Vagina (tissue), 2 donors: ENCODE measurements at regions not wholly inside any gene's neighbourhood (a gene's known extent, or its start where the extent isn't known, plus 50 kb on each side); places are given as distances from the start of the nearest gene placed in this dataset.
"Not testable (repeated sequence)": the region's sequence is repeated elsewhere in the genome, so short reads cannot be mapped to it uniquely, and the experiment has no call there.

ENCODE experiments used
- DNase-seq, 2 donors: peaks; one replicate each; pipeline ENCODE4 v3.0.0-alpha.2; 2017; ENCODE audit errors: extremely low spot score in 2 of 2
- H3K27ac ChIP-seq: fragments of 200-600 bp; sonication (generic); one replicate; pipeline ENCODE4 v1.5.1; 2019
- H3K27me3 ChIP-seq: fragments of 200-600 bp; sonication (generic); one replicate; pipeline ENCODE4 v1.5.1; 2019
- H3K36me3 ChIP-seq, 2 donors: fragments of 200-600 bp; sonication (generic); one replicate each; pipeline ENCODE4 v1.5.1; 2017 to 2019
- H3K4me1 ChIP-seq: fragments of 200-600 bp; sonication (generic); one replicate; pipeline ENCODE4 v1.5.1; 2019
- H3K4me3 ChIP-seq, 2 donors: fragments of 200-600 bp; sonication (generic); 1 replicate in 1 of 2; 2 replicates in 1 of 2; pipeline ENCODE4 v1.5.1; 2016 to 2019
- H3K9me3 ChIP-seq: fragments of 200-600 bp; sonication (generic); one replicate; pipeline ENCODE4 v1.5.1; 2019
- CTCF ChIP-seq, 3 experiments: fragments of 450-650 bp in 2 of 3; fragments of 200-600 bp in 1 of 3; sonication (generic) in 1 of 3; IDR thresholded peaks; one replicate each; pipeline ENCODE4 v1.5.1; 2017 to 2019; ENCODE audit warnings: antibody characterized with exemption in 3 of 3, mild to moderate bottlenecking in 2 of 3, moderate library complexity in 2 of 3
- POLR2A ChIP-seq, 2 donors: fragments of 450-650 bp; IDR thresholded peaks; one replicate each; pipeline ENCODE4 v1.6.1; 2017; ENCODE audit warnings: antibody characterized with exemption in 2 of 2, mild to moderate bottlenecking in 2 of 2, moderate library complexity in 2 of 2
- POLR2AphosphoS5 ChIP-seq, 2 donors: sonication (generic); formaldehyde crosslinking; IDR thresholded peaks; one replicate each; pipeline ENCODE4 v1.9.0; 2017; ENCODE audit warnings: antibody characterized with exemption in 2 of 2, mild to moderate bottlenecking in 2 of 2, low read depth in 1 of 2; ENCODE audit not compliant: insufficient read depth in 1 of 2
- intact Hi-C: fragments of 100-400 bp; cut with DNase I; formaldehyde crosslinking; loops from one replicate; pipeline ENCODE4 v1.15.1; 2023

GRCh38 chr9:75490326-75490725 is 400.1 kb upstream of the PCSK5 start:
- intact Hi-C loops, result no loop called here
- Histone ChIP-seq H3K9me3 (no peaks in the 10 kb centered on the region), H3K4me3 (no peak overlapping the region), H3K36me3 (no peaks in the 10 kb centered on the region), H3K4me1 (no peaks in the 10 kb centered on the region), H3K27ac (no peak overlapping the region), H3K27me3 (no peaks in the 10 kb centered on the region)
- TF ChIP-seq POLR2AphosphoS5 (IDR thresholded peaks at IDR 0.05; ENCODE audit: insufficient read depth in 1 of 2, low read depth in 1 of 2) (no peak), POLR2A (IDR thresholded peaks at IDR 0.05) (no peak), CTCF (IDR thresholded peaks at IDR 0.05) (no peak)
- no peak for DNase-seq

- no peak for DNase-seq
- intact Hi-C loops, result no loop called here
- H3K9me3 ChIP-seq, result no peaks in the 10 kb centered on the region
- H3K4me3 ChIP-seq, result no peak overlapping the region
- H3K27me3 ChIP-seq, result no peaks in the 10 kb centered on the region
- H3K27ac ChIP-seq, result no peak overlapping the region
- no peaks in the 10 kb centered on the region for H3K4me1 ChIP-seq
- no peak for TF ChIP-seq POLR2A (IDR thresholded peaks at IDR 0.05)
- TF ChIP-seq POLR2AphosphoS5 (IDR thresholded peaks at IDR 0.05; ENCODE audit: insufficient read depth in 1 of 2, low read depth in 1 of 2), result no peak
- TF ChIP-seq CTCF (IDR thresholded peaks at IDR 0.05), result no peak
- no peaks in the 10 kb centered on the region for H3K36me3 ChIP-seq
Observed at GRCh38 chr9:75491533-75491932, 398.9 kb upstream of the PCSK5 start.

- Histone ChIP-seq H3K4me1 (peaks cover 13% of the 10 kb centered on the region), H3K27me3 (no peaks in the 10 kb centered on the region), H3K9me3 (no peaks in the 10 kb centered on the region), H3K36me3 (no peaks in the 10 kb centered on the region), H3K4me3 (no peak overlapping the region), H3K27ac (no peak overlapping the region)
- intact Hi-C loops, result no loop called here
- no peak for DNase-seq
- no peak for TF ChIP-seq CTCF (IDR thresholded peaks at IDR 0.05)
- TF ChIP-seq POLR2A (IDR thresholded peaks at IDR 0.05), result no peak
- no peak for TF ChIP-seq POLR2AphosphoS5 (IDR thresholded peaks at IDR 0.05; ENCODE audit: insufficient read depth in 1 of 2, low read depth in 1 of 2)
Observed at GRCh38 chr9:75499812-75500211, 390.7 kb upstream of the PCSK5 start.

- no peaks in the 10 kb centered on the region for H3K9me3 ChIP-seq
- no peaks in the 10 kb centered on the region for H3K27me3 ChIP-seq
- DNase-seq, result no peak
- H3K27ac ChIP-seq, result no peak overlapping the region
- no peak for TF ChIP-seq CTCF (IDR thresholded peaks at IDR 0.05)
- TF ChIP-seq POLR2A (IDR thresholded peaks at IDR 0.05), result no peak
- no peak for TF ChIP-seq POLR2AphosphoS5 (IDR thresholded peaks at IDR 0.05; ENCODE audit: insufficient read depth in 1 of 2, low read depth in 1 of 2)
- intact Hi-C loops, result no loop called here
- no peak overlapping the region for H3K4me3 ChIP-seq
- peaks cover 13% of the 10 kb centered on the region for H3K4me1 ChIP-seq
- H3K36me3 ChIP-seq, result no peaks in the 10 kb centered on the region
Observed at GRCh38 chr9:75500479-75500878, 390.0 kb upstream of the PCSK5 start.

GRCh38 chr9:75500940-75501339 is 389.5 kb upstream of the PCSK5 start:
- intact Hi-C loops, result loop anchor here (1.0 kb wide), 1 partner anchor 17 kb away; no protein-coding TSS in a partner anchor
- H3K36me3 ChIP-seq, H3K4me3 ChIP-seq, H3K27ac ChIP-seq, H3K27me3 ChIP-seq, H3K9me3 ChIP-seq, DNase-seq: not testable (repeated sequence)
- peaks cover 13% of the 10 kb centered on the region for H3K4me1 ChIP-seq

- no peak overlapping the region for H3K27ac ChIP-seq
- DNase-seq, result no peak
- TF ChIP-seq POLR2AphosphoS5 (IDR thresholded peaks at IDR 0.05; ENCODE audit: insufficient read depth in 1 of 2, low read depth in 1 of 2) (no peak), POLR2A (IDR thresholded peaks at IDR 0.05) (no peak), CTCF (IDR thresholded peaks at IDR 0.05) (no peak)
- no peaks in the 10 kb centered on the region for H3K27me3 ChIP-seq
- H3K36me3 ChIP-seq, result no peaks in the 10 kb centered on the region
- H3K4me3 ChIP-seq, result no peak overlapping the region
- peaks cover 11% of the 10 kb centered on the region for H3K4me1 ChIP-seq
- H3K9me3 ChIP-seq, result no peaks in the 10 kb centered on the region
- intact Hi-C loops, result no loop called here
Observed at GRCh38 chr9:75504721-75505120, 385.8 kb upstream of the PCSK5 start.
